DND-41 (cell line): ENCODE measurements at regions not wholly inside any gene's neighbourhood (a gene's known extent, or its start where the extent isn't known, plus 50 kb on each side); places are given as distances from the start of the nearest gene placed in this dataset.

Experiments
- ATAC-seq: fragments of 200-7000 bp; cut with Tn5 transposase; 3 replicates; pipeline ENCODE4 v1.9.1; 2021; ENCODE audit warnings: low read depth; ENCODE audit not compliant: insufficient read depth
- DNase-seq: peaks from one replicate; pipeline ENCODE4 v3.0.0-alpha.2; 2020
- H2AFZ ChIP-seq: 2 replicates; pipeline ENCODE4 v1.6.0; 2012; ENCODE audit warnings: low read depth, low read length
- H3K27ac ChIP-seq: 2 replicates; pipeline ENCODE4 v1.5.1; 2012; ENCODE audit warnings: low read length, inconsistent platforms
- H3K27me3 ChIP-seq: fragments of 200-600 bp; sonication (generic); 2 replicates; pipeline ENCODE4 v1.6.0; 2012; ENCODE audit warnings: low read length, mild to moderate bottlenecking, inconsistent platforms; ENCODE audit not compliant: insufficient read depth, poor library complexity
- H3K36me3 ChIP-seq: 2 replicates; pipeline ENCODE4 v1.5.1; 2012; ENCODE audit warnings: low read length, inconsistent platforms; ENCODE audit not compliant: insufficient read depth
- H3K4me1 ChIP-seq: 2 replicates; pipeline ENCODE4 v1.5.1; 2012; ENCODE audit warnings: mild to moderate bottlenecking, low read length; ENCODE audit not compliant: insufficient read depth
- H3K4me2 ChIP-seq: 2 replicates; pipeline ENCODE4 v1.6.0; 2012; ENCODE audit warnings: mild to moderate bottlenecking, moderate library complexity, low read length, inconsistent platforms; ENCODE audit not compliant: insufficient read depth
- H3K4me3 ChIP-seq, 2 experiments: fragments of 200-600 bp in 1 of 2; shearing (Covaris generic) in 1 of 2; 2 replicates each; pipeline ENCODE4 v1.5.1; 2012 to 2016; ENCODE audit warnings: inconsistent platforms in 2 of 2, low read length in 2 of 2, mild to moderate bottlenecking in 2 of 2, low read depth in 1 of 2, moderate library complexity in 1 of 2
- H3K79me2 ChIP-seq: 2 replicates; pipeline ENCODE4 v1.6.0; 2012; ENCODE audit warnings: low read length, inconsistent platforms; ENCODE audit not compliant: insufficient read depth
- H3K9ac ChIP-seq: 2 replicates; pipeline ENCODE4 v1.6.0; 2012; ENCODE audit warnings: low read depth, mild to moderate bottlenecking, inconsistent platforms, low read length, moderate library complexity
- H3K9me3 ChIP-seq: 2 replicates; pipeline ENCODE4 v1.5.1; 2012; ENCODE audit warnings: low read length, moderate library complexity, mild to moderate bottlenecking, inconsistent platforms; ENCODE audit not compliant: insufficient read depth, severe bottlenecking
- H4K20me1 ChIP-seq: 2 replicates; pipeline ENCODE4 v1.6.0; 2012; ENCODE audit warnings: low read length; ENCODE audit not compliant: insufficient read depth
- EZH2 ChIP-seq: IDR thresholded peaks from 3 replicates; pipeline ENCODE4 v1.6.1; 2012; ENCODE audit warnings: borderline replicate concordance, low read depth, mild to moderate bottlenecking, moderate library complexity, low read length, inconsistent platforms; ENCODE audit not compliant: severe bottlenecking
- TF ChIP-seq, protein P1 (sequence below): IDR thresholded peaks from 2 replicates; pipeline ENCODE4 v1.5.1; 2012; ENCODE audit warnings: borderline replicate concordance, low read length, moderate library complexity, mild to moderate bottlenecking; ENCODE audit not compliant: poor library complexity, severe bottlenecking; ENCODE audit errors: extremely low read depth

- H4K20me1 ChIP-seq = no peaks in the 10 kb centered on the region
- TF ChIP-seq EZH2 = no peak
- TF ChIP-seq, protein P1, sequence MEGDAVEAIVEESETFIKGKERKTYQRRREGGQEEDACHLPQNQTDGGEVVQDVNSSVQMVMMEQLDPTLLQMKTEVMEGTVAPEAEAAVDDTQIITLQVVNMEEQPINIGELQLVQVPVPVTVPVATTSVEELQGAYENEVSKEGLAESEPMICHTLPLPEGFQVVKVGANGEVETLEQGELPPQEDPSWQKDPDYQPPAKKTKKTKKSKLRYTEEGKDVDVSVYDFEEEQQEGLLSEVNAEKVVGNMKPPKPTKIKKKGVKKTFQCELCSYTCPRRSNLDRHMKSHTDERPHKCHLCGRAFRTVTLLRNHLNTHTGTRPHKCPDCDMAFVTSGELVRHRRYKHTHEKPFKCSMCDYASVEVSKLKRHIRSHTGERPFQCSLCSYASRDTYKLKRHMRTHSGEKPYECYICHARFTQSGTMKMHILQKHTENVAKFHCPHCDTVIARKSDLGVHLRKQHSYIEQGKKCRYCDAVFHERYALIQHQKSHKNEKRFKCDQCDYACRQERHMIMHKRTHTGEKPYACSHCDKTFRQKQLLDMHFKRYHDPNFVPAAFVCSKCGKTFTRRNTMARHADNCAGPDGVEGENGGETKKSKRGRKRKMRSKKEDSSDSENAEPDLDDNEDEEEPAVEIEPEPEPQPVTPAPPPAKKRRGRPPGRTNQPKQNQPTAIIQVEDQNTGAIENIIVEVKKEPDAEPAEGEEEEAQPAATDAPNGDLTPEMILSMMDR = no peak
- H3K4me2 ChIP-seq = no peak overlapping the region
- H3K79me2 ChIP-seq = no peaks in the 10 kb centered on the region
- no peaks in the 10 kb centered on the region for H3K4me1 ChIP-seq
- no peaks in the 10 kb centered on the region for H3K27me3 ChIP-seq
- no peaks in the 10 kb centered on the region for H3K36me3 ChIP-seq
- ATAC-seq (no peak), DNase-seq (no peak)
- no peak overlapping the region for H3K27ac ChIP-seq
- H3K9ac ChIP-seq = no peak overlapping the region
- H3K4me3 ChIP-seq = no peak overlapping the region
- no peak overlapping the region for H2AFZ ChIP-seq
- peaks cover 4% of the 10 kb centered on the region for H3K9me3 ChIP-seq
Observed at GRCh38 chr13:73317140-73317539, 258.3 kb downstream of the KLF5 start.

DNA sequence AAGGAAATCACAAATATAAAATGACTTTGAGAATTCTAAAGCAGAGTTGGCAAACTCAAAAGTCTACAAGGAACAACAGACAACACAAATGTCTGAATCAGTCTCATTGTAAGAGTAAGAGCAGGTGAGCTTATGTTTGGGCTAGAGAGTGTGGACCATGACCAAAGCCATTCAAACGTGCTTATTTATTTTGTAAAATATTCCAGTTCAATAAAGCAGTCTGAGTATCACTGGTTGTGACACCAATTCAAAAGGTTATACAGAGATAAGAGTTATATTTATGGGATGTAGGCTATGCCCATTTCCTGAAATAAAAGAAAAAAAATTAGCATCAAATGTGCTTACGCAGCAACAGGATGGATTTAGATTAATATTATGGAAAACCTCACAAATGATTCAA lies 251.6 kb downstream of the KLF5 start:
- H3K9me3 ChIP-seq = peaks cover 4% of the 10 kb centered on the region
- H3K27ac ChIP-seq = no peak overlapping the region
- H3K27me3 ChIP-seq = no peaks in the 10 kb centered on the region
- no peaks in the 10 kb centered on the region for H3K4me1 ChIP-seq
- ATAC-seq (no peak), DNase-seq (no peak)
- no peak overlapping the region for H3K9ac ChIP-seq
- H3K4me2 ChIP-seq = no peak overlapping the region
- no peak for TF ChIP-seq EZH2
- TF ChIP-seq, protein P1 = no peak
- H4K20me1 ChIP-seq = no peaks in the 10 kb centered on the region
- H3K4me3 ChIP-seq = no peak overlapping the region
- H3K79me2 ChIP-seq = no peaks in the 10 kb centered on the region
- H3K36me3 ChIP-seq = no peaks in the 10 kb centered on the region
- H2AFZ ChIP-seq = no peak overlapping the region

- no peaks in the 10 kb centered on the region for H3K79me2 ChIP-seq
- H3K27me3 ChIP-seq = no peaks in the 10 kb centered on the region
- no peak overlapping the region for H3K4me2 ChIP-seq
- DNase-seq (no peak), ATAC-seq (no peak)
- no peak overlapping the region for H3K4me3 ChIP-seq
- no peaks in the 10 kb centered on the region for H3K4me1 ChIP-seq
- H3K9me3 ChIP-seq = no peaks in the 10 kb centered on the region
- no peak overlapping the region for H3K27ac ChIP-seq
- H4K20me1 ChIP-seq = no peaks in the 10 kb centered on the region
- TF ChIP-seq, protein P1 = no peak
- TF ChIP-seq EZH2 = no peak
- H3K9ac ChIP-seq = no peak overlapping the region
- no peak overlapping the region for H2AFZ ChIP-seq
- no peaks in the 10 kb centered on the region for H3K36me3 ChIP-seq
Observed at GRCh38 chr13:73307481-73307880, 248.7 kb downstream of the KLF5 start.

GRCh38 chr13:73306688-73307087 lies 247.9 kb downstream of the KLF5 start:
- Histone ChIP-seq H3K4me1 (no peaks in the 10 kb centered on the region), H3K79me2 (no peaks in the 10 kb centered on the region), H3K9ac (no peak overlapping the region), H3K27me3 (no peaks in the 10 kb centered on the region), H3K36me3 (no peaks in the 10 kb centered on the region), H3K4me3 (no peak overlapping the region), H2AFZ (no peak overlapping the region), H3K27ac (no peak overlapping the region), H4K20me1 (no peaks in the 10 kb centered on the region), H3K9me3 (no peaks in the 10 kb centered on the region), H3K4me2 (no peak overlapping the region)
- DNase-seq = no peak
- ATAC-seq = no peak
- TF ChIP-seq, protein P1 = no peak
- TF ChIP-seq EZH2 = no peak
